GM21786 (cell line): ENCODE measurements at regions not wholly inside any gene's neighbourhood (a gene's known extent, or its start where the extent isn't known, plus 50 kb on each side); places are given as distances from the start of the nearest gene placed in this dataset.

Experiments used
- ATAC-seq: cut with Tn5 transposase; IDR thresholded peaks from one replicate; pipeline ENCODE4 v1.9.1; 2021; ENCODE audit not compliant: unreplicated experiment

DNA sequence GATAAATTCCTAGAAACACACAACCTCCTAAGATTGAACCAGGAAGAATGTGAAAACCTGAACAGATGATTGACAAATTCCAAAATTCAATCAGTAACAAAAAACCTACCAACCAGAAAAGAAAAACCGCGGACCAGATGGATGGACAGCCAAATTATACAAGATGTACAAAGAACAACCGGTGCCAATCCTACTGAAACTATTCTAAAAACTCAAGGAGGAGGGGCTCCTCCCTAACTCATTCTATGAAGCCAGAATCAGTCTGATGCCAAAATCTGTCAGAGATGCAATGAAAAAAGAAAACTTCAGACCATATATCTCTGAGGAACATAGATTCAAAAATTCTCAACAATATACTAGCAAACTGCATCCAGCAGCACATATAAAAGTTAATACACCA is 262.4 kb upstream of the DAB1 start:
- ATAC-seq = no peak

GRCh38 chr1:57683037-57683942 is 259.4 kb upstream of the DAB1 start:
- no peak for ATAC-seq

DNA sequence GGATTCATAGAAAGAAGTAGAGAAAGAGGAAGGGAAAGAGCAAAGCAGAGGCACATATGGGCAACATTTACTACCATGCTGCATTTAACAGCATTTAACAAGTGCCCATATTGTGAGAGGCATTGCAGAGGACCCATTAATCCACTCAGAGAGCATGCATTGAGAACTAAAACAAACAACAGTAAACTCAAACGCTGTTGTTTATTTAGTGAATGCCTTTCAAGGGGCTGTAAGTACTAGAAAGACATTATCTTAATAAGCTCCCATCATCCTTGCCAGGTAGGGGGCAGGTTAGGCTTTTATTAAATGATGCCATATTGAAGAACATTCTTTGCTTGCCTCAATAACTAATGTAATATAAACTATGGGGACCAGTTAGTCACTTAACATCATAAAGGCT is 254.3 kb upstream of the DAB1 start:
- ATAC-seq = no peak

- ATAC-seq = no peak
These were observed 251.9 kb upstream of the DAB1 start for GRCh38 chr1:57675776-57676175.

- ATAC-seq = no peak
These were observed 250.9 kb upstream of the DAB1 start for GRCh38 chr1:57674801-57675200.

GRCh38 chr1:57672346-57673140 is 248.7 kb upstream of the DAB1 start:
- no peak for ATAC-seq

DNA sequence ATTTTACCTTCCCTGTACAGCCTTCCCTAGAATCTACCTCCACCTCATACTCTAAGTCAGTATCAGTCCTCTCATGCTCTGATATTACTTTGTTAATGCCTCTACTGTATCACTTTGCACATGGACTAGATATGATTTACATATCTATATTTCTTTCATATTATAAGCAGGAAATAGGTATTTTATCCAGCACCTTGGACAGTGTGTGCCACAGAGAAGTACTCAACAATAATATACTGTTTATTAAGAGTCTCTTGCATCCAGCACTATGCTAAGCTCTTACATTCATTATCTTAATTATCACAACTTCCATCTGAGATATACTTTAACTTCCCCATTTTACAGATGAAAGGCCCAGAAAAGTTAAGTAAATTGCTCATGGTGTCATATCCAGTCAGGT is 247.9 kb upstream of the DAB1 start:
- ATAC-seq = no peak

DNA sequence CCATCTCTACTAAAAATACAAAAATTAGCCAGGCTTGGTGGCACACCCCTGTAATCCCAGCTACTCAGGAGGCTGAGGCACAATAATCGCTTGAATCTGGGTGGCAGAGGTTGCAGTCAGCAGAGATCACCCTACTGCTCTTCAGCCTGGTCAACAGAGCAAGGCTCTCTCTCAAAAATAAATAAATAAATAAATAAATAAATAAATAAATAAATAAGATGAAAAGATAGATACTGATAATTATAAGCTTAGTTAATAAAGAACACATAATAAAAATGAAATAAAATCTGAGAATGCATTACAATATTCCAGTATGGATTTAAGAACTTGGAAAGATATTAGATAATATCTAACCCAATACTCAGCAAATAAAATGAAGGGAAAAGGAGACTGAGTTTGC is 235.9 kb upstream of the DAB1 start:
- no peak for ATAC-seq

- ATAC-seq = no peak
These were observed 231.3 kb upstream of the DAB1 start for GRCh38 chr1:57655161-57655560.

DNA sequence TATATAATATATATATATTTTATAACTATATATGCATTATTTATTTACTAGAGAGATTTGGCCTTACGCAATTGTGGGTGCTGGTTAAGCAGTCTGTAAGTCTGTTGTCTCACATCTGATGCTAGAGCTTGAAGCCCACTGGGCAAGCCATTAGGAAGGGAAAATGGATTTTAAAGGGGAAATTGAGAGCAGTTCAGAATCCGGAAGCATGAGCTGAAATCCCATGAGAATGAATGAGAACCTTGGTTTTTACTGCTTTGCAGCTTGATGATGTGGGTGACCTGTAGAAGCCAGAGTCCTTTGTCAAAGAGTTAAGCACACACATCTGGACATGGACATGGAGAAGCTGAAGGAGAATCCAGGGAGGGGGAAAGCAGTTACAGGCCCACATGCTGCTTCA is 220.8 kb upstream of the DAB1 start:
- ATAC-seq = no peak

DNA sequence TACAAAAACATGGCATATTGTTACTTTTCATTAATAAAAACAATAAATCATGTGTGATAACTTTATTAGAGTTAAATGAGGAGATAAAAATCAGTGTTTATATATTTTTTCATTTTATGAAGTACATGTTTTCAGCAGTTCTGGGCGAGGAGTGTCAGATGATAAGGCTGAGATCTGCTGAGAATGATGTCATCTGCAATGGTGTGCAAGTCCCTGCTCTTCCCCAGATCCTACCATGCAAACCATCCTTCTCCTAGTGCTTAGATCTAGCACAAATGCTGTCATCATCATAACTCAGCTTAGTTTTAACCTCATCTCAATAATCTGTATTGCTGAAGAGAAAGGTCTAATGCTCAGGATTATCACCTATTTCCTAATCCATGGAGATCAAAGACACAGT is 214.4 kb upstream of the DAB1 start:
- no peak for ATAC-seq

- no peak for ATAC-seq
These were observed 213.3 kb upstream of the DAB1 start for GRCh38 chr1:57637155-57637554.

- no peak for ATAC-seq
These were observed 210.0 kb upstream of the DAB1 start for GRCh38 chr1:57633881-57634280.

DNA sequence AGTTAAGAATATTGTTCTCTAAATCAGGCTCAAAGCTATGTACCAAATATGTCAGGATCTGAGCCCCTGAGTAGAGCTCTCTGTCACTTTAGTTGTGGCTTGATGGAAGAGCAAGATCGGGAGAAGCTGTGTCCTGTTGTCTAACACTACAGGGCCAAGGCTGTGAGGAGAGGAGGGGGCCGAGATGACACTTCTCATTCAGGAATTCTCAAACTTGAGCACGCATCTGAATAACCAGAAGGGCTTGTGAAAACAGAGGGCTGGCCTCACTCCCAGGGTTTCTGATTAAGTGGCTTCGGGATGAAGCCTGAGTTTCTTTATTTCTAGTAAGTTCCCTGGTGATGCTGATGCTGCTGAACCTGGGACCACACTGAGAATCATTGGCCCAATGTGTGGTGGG is 209.2 kb upstream of the DAB1 start:
- no peak for ATAC-seq

GRCh38 chr1:57632401-57632800 is 208.5 kb upstream of the DAB1 start:
- ATAC-seq = no peak

- no peak for ATAC-seq
These were observed 203.8 kb upstream of the DAB1 start for GRCh38 chr1:57627612-57628011.

DNA sequence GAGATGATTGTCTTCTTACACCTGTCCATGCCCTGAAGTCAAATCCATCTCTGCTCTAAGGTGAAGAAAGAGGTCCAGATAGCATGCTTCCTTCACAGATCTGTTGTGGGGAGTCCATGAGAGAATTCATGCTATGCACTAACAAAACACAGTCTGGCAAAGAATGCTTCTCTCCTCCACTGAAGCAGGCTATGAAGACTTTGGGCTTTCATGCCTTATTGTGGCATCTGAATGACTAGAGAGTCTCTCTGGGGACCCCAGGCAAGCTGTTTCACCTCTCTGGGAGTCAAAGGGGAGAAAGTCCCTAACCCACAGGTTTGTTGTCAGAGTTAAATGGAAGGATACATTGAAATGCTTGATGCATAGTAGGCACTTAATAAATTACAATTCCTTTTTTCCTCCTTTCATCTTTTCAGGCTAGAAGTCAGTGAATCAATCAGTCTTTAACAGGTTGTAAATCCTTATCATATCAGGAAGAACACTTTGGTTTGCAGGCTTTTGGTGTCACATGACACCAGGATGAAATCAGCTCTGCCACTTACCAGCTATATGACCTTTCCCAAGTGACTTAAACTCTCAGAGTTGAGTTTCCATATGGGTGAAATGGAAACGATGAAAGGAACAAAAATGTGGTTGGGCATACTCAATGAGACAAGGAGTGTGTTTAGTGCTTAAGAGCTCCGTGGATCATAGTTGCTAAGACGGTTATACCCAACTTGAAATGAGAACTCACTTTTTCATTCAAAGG is 200.1 kb upstream of the DAB1 start:
- ATAC-seq = no peak

- no peak for ATAC-seq
These were observed 199.4 kb upstream of the DAB1 start for GRCh38 chr1:57623039-57623790.

- ATAC-seq = no peak
These were observed 197.9 kb upstream of the DAB1 start for GRCh38 chr1:57621776-57622175.

DNA sequence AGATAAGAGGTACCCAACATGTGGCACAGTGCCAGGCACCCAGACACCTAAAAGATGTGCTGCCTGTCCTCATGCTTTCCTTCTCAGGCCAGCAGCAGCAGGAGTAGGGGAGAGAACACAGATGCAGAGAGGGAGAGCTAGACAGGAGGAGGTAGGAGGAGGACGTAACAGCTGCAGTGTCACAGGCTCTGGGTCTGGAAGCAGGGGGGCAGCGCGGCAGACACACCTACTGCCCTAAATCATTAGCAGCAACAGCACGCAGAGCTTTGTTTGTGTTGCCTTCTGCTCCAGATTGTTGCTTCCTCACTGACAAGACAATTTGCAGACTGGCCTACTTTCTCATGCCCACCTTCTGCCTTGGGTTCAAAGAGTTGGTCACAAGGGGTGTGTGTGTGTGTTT is 196.7 kb upstream of the DAB1 start:
- no peak for ATAC-seq

- ATAC-seq = no peak
These were observed 193.1 kb upstream of the DAB1 start for GRCh38 chr1:57616921-57617320.
